ENCODE measurements at regions not wholly inside any gene's neighbourhood (a gene's known extent, or its start where the extent isn't known, plus 50 kb on each side); places are given as distances from the start of the nearest gene placed in this dataset.

GRCh38 chr10:111875725-111876124 is 307.8 kb downstream of the GPAM start:
- no peak for TF ChIP-seq POLR2A (IDR thresholded peaks at IDR 0.05)
- no peak for TF ChIP-seq CTCF (IDR thresholded peaks at IDR 0.05)
